ENCODE measurements at regions not wholly inside any gene's neighbourhood (a gene's known extent, or its start where the extent isn't known, plus 50 kb on each side); places are given as distances from the start of the nearest gene placed in this dataset.
"Not testable (repeated sequence)": the region's sequence is repeated elsewhere in the genome, so short reads cannot be mapped to it uniquely, and the experiment has no call there.

DNA sequence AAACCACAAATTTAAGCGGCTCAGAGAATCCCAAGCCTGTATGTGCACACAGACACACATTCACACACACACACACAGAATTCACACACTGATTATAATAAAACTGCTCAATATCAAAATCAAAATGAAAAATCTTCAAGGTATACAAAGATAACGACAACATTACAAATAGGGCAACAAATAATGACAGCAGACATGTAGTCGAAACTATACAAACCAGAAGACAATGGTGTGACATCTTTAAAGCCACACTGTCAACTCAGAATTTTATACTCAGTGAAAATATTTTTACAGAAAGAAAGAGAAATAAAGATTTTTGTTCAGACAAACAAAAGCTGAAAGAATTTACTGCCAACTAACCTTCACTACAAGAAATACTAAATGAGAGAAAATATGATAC lies 333.4 kb downstream of the INSIG2 start:
- Histone ChIP-seq H3K27me3 (peaks cover 0 to 13% (median 0%) of the 10 kb centered on the region in 9 donors), H3K36me3 (no peaks in the 10 kb centered on the region), H3K27ac (no peak overlapping the region), H3K4me3 (no peak overlapping the region), H3K9me3 (no peaks in the 10 kb centered on the region), H3K4me1 (no peaks in the 10 kb centered on the region)
- ATAC-seq (no peak), DNase-seq (no peak)
- TF ChIP-seq POLR2A (IDR thresholded peaks at IDR 0.05): no peak
- TF ChIP-seq, protein P1, sequence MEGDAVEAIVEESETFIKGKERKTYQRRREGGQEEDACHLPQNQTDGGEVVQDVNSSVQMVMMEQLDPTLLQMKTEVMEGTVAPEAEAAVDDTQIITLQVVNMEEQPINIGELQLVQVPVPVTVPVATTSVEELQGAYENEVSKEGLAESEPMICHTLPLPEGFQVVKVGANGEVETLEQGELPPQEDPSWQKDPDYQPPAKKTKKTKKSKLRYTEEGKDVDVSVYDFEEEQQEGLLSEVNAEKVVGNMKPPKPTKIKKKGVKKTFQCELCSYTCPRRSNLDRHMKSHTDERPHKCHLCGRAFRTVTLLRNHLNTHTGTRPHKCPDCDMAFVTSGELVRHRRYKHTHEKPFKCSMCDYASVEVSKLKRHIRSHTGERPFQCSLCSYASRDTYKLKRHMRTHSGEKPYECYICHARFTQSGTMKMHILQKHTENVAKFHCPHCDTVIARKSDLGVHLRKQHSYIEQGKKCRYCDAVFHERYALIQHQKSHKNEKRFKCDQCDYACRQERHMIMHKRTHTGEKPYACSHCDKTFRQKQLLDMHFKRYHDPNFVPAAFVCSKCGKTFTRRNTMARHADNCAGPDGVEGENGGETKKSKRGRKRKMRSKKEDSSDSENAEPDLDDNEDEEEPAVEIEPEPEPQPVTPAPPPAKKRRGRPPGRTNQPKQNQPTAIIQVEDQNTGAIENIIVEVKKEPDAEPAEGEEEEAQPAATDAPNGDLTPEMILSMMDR (IDR thresholded peaks at IDR 0.05): no peak
- intact Hi-C loops (cut with DNase I): no loop called here
- WGBS, 4 donors: 80 to 87% (median 85%) methylated on average over 3 of the region's 3 CpGs

DNA sequence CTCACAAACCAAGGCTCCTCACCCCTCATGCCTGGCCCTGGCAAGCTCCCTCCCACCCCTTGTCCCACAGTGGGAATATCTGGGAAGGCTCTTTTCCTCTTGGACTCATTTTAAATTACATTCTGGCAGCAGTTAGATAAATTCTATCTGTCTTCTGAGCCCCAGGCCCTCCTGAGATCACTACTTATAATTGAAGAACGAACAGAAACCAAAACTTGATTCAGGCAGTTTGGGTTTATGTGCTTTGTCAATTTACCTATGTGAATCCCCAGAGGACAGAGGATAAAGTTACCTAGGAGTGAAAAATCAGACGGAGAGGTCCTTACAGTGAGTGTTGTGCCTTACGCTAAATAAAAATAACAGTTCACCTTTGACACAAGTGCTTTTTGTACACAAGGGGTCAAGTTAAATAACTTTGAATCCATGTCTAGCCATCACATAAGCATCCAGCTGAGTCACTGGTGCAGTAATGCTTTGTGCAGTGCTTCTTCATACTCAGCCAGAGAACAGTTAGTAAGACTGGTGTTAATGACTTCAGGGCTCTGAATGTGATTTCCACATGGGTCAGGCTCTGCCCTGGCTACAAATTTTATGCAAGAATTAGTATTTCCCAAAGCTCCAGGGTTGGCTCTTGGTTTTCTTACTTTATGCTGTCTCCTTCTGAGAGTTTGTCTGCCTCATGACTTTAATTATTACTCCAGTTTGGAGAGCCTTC lies 329.3 kb downstream of the INSIG2 start:
- no peaks in the 10 kb centered on the region for H3K36me3 ChIP-seq
- TF ChIP-seq, protein P1 (IDR thresholded peaks at IDR 0.05): no peak
- TF ChIP-seq POLR2A (IDR thresholded peaks at IDR 0.05): no peak
- 67 to 83% (median 69%) methylated on average over 3 of the region's 3 CpGs for WGBS, 4 donors
- peaks cover 0 to 10% (median 0%) of the 10 kb centered on the region in 9 donors for H3K27me3 ChIP-seq
- no peaks in the 10 kb centered on the region for H3K4me1 ChIP-seq
- H3K27ac ChIP-seq: no peak overlapping the region
- intact Hi-C loops (cut with DNase I): no loop called here
- no peak for DNase-seq
- H3K4me3 ChIP-seq: no peak overlapping the region
- H3K9me3 ChIP-seq: peaks cover 0 to 15% (median 0%) of the 10 kb centered on the region in 12 donors
- no peak for ATAC-seq

DNA sequence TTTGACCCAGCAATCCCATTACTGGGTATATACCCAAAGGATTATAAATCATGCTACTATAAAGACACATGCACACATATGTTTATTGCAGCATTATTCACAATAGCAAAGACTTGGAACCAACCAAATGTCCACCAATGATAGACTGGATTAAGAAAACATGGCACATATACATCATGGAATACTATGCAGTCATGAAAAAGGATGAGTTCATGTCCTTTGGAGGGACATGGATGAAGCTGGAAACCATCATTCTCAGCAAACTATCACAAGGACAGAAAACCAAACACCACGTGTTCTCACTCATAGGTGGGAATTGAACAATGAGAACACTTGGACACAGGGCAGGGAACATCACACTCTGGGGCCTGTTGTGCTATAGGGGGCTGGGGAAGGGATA lies 326.9 kb downstream of the INSIG2 start:
- DNase-seq; intact Hi-C loops (cut with DNase I); H3K36me3 ChIP-seq; ATAC-seq; H3K4me1 ChIP-seq; H3K4me3 ChIP-seq; H3K27ac ChIP-seq; H3K27me3 ChIP-seq: not testable (repeated sequence)
- H3K9me3 ChIP-seq: peaks cover 0 to 15% (median 0%) of the 10 kb centered on the region in 12 donors
- whole genome bisulfite sequencing, 4 donors: 59 to 94% (median 76%) methylated on average over 1 of the region's 1 CpG

DNA sequence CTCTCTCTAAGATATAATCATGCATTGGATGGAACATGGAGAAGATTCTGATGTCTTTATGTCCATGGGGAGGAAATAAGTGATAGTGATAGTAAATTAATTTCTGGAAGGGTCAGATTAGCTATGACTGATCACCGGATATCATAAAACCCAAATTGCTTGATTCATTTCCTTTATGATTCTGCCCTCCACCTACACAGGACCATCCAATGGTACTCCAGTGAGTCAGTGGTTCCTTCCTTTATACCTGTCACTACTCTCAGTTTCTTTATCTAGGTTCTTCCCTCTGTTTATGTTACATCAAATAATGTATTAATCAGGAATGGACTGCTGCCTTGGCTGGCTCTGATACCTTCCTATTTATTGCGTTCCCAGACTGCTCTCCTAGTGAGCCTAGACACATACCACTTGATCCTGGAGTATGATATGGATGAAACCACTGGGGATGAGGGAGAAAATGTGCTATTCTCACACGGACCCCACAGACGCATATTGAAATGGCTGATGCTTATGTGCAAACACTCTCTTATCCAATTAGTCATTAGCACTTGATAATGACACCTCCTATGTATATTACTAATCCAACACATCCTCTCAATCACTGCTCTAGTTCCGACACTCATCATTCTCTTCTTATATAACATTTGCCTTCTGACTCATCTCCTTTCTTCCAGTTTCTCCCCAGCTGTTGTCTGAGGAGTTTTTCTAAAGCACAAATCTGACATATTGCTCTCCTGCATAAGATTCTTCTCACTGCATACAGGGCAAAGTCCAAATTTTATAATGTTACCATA lies 315.6 kb downstream of the INSIG2 start:
- no peak for DNase-seq
- TF ChIP-seq, protein P1 (IDR thresholded peaks at IDR 0.05): no peak
- TF ChIP-seq POLR2A (IDR thresholded peaks at IDR 0.05): no peak
- WGBS, 4 donors: 63 to 72% (median 66%) methylated on average over 5 of the region's 5 CpGs
- no peak for ATAC-seq
- Histone ChIP-seq H3K9me3 (peaks cover 0 to 17% (median 0%) of the 10 kb centered on the region in 12 donors), H3K36me3 (no peaks in the 10 kb centered on the region), H3K4me1 (no peaks in the 10 kb centered on the region), H3K27me3 (peaks cover 0 to 6% (median 0%) of the 10 kb centered on the region in 9 donors), H3K27ac (no peak overlapping the region), H3K4me3 (no peak overlapping the region)
- intact Hi-C loops (cut with DNase I): no loop called here
